GM18951 (cell line): ENCODE measurements at regions not wholly inside any gene's neighbourhood (a gene's known extent, or its start where the extent isn't known, plus 50 kb on each side); places are given as distances from the start of the nearest gene placed in this dataset.

Experiments
- POLR2A ChIP-seq: IDR thresholded peaks from 4 replicates; pipeline ENCODE4 v1.6.1; 2011; ENCODE audit warnings: mild to moderate bottlenecking; ENCODE audit not compliant: insufficient read length, insufficient read depth; ENCODE audit errors: extremely low read depth
- in situ Hi-C: fragments of 300-500 bp; cut with MboI; formaldehyde crosslinking; loops from one replicate; pipeline ENCODE4 v1.12.0; 2022; ENCODE audit warnings: low sequenced_read_pairs, mixed read lengths, inconsistent platforms; ENCODE audit not compliant: unreplicated experiment

GRCh38 chr2:14261771-14262170, 370.7 kb upstream of the LRATD1 start:
- TF ChIP-seq POLR2A, result no peak
- in situ Hi-C loops, result no loop called here

- no peak for TF ChIP-seq POLR2A
- in situ Hi-C loops, result no loop called here
These were observed 369.5 kb upstream of the LRATD1 start for GRCh38 chr2:14263053-14263452.

GRCh38 chr2:14270036-14270582, 362.4 kb upstream of the LRATD1 start:
- in situ Hi-C loops, result no loop called here

GRCh38 chr2:14272396-14273075, 360.0 kb upstream of the LRATD1 start:
- TF ChIP-seq POLR2A, result no peak
- in situ Hi-C loops, result no loop called here

More at GRCh38 chr2:14270036-14270582, 362.4 kb upstream of the LRATD1 start:
- no peak for TF ChIP-seq POLR2A

- no peak for TF ChIP-seq POLR2A
- in situ Hi-C loops, result no loop called here
These were observed 358.9 kb upstream of the LRATD1 start for GRCh38 chr2:14273650-14274049.

GRCh38 chr2:14284244-14284643, 348.3 kb upstream of the LRATD1 start:
- TF ChIP-seq POLR2A, result no peak
- in situ Hi-C loops, result no loop called here

GRCh38 chr2:14285812-14286211, 346.7 kb upstream of the LRATD1 start:
- in situ Hi-C loops, result no loop called here
- TF ChIP-seq POLR2A, result no peak

GRCh38 chr2:14288016-14288415, 344.5 kb upstream of the LRATD1 start:
- no peak for TF ChIP-seq POLR2A
- in situ Hi-C loops, result no loop called here

DNA sequence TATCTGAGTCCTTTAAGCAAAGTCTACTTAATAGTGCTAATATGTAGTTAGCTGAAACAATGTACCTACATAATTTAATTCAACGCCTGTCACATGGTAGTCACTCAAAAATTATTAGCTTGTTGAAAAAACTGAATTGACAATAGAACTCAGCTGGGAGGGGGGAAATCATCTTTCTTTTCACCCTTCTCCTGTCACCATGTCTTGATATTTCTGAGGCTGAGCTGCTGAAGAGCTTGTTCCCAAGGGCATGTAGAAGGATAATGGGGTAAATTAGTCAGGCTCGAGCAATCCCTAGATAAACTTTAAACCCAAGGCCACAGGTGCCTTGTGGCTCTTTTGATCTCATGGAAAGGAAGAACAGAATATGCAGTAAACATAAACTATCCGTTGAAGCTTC, 339.6 kb upstream of the LRATD1 start:
- in situ Hi-C loops, result no loop called here
- TF ChIP-seq POLR2A, result no peak

DNA sequence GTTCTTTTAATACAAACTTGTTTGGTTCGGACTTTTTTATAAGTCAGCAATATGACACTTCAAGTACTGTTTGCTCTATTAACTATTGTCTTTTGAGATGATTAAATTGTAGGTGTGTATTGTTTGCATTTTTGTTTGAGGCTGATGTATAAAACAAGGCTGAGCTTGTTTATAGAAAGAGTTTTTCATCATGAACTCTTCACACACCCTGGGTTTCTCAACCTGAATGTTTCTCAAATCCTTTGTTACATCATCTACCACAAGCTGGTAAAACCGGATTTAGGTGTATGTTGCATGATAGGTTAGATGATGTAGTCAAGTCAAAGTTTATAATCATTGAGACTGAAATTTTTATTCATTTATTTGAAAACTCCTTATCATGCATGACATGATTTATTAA, 335.2 kb upstream of the LRATD1 start:
- no peak for TF ChIP-seq POLR2A
- in situ Hi-C loops, result no loop called here

- no peak for TF ChIP-seq POLR2A
- in situ Hi-C loops, result no loop called here
These were observed 334.6 kb upstream of the LRATD1 start for GRCh38 chr2:14297906-14298305.

GRCh38 chr2:14301331-14301730, 331.2 kb upstream of the LRATD1 start:
- no peak for TF ChIP-seq POLR2A
- in situ Hi-C loops, result no loop called here

- in situ Hi-C loops, result no loop called here
- TF ChIP-seq POLR2A, result no peak
These were observed 329.0 kb upstream of the LRATD1 start for GRCh38 chr2:14303366-14304115.

DNA sequence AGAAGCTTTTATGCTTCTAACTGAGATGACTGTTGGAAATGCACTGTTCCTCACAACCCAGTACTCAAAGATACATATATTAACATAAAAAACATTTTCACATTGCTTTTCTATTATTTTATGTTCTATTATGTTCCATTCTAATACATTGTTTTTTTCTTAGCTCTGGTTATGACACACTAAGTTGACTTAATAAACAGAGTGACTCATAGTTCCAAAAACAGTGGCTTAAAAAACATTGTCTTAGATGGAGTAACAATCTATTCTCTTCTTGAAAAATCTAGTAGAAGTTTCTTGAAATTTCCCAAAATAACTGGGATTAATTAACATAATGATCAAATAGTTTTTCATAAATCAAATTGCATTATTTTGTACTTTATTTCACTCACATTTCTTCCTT, 328.2 kb upstream of the LRATD1 start:
- in situ Hi-C loops, result no loop called here

More for the DNA sequence above, 328.2 kb upstream of the LRATD1 start:
- no peak for TF ChIP-seq POLR2A
